Hepatic stellate cell (primary cell): ENCODE measurements at regions not wholly inside any gene's neighbourhood (a gene's known extent, or its start where the extent isn't known, plus 50 kb on each side); places are given as distances from the start of the nearest gene placed in this dataset.
A peak's percentile ranks its signal among the peaks of the same experiment; 100 is the strongest.

ENCODE experiments used
- DNase-seq: peaks from one replicate; pipeline ENCODE4 v3.0.0; 2011; ENCODE audit warnings: low spot score

DNA sequence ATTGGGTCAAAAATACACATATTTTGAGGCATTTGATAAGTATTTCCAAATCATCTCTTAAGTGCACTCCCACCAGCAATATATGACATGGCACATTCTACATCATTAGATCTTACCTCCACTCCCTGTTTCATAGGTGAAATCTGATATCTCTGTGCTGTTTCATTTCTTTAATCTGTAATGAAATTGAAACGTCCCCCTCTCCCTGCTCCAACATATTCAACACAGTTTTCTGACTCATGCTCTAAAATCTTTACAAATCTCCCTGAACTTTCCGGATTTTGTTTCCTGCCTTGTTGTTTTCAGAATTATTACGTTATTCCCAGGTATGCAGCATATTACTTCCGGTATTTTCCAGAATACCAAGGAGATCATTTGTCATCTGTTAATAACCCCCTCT is 66.1 kb upstream of the AKT3 start:
- DNase-seq = peak; percentile 28

DNA sequence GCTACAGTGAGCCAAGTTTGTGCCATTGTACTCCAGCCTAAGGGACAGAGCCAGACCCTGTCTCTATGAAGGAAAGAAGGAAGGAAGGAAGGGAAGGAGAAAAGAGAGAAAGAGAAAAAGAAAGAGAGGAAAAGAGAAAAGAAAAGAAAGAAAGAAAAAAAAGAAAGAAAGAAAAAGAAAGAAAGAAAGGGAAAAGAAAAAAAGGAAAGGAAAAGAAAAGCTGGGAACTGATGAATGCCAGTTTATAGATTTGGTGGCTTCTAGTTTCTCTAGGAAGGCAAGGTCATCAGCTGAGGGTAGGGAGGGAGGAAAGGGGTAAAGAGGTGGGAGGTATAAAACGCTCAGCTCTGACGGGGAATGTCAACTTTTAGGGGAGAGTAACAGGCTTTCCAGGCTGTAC is 62.3 kb upstream of the AKT3 start:
- DNase-seq = no peak

DNA sequence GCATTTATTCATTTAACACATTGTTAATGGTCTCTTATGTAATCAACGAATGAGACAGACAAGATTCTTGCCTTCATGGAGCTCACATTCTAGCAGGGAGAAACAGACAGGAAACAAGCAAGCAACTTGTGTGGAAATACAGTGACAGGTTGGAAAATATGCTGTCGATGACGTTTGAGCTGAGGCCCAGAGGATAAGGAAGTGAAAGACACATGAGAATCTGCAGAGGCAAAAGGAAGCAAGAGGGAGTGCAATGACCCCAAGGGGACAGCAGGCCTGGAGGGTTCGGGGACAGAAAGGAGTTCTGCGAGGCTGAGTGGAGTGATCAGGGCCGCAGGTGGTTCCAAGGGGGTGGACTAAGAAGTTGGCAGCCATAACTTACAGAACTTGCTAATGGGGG is 60.6 kb upstream of the AKT3 start:
- DNase-seq = no peak

DNA sequence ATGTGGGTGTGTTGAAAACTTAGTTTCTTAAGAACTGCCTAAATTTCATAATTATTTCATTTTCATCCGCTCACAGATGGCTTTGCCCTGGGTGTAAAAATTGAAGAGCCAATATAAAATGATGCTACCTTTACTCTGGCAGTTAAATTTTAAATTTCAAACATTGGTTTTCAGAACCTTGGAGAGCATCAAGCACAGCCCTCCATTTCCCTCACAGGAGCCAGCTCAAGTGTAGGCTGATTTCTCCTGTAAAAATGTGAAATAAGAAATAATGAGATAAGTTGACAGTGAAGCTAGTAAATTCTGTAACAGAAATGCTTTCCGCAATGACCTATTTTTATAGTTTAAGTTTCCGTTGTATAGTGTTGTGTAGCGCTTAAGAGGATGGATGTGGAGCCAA is 53.9 kb upstream of the AKT3 start:
- DNase-seq = no peak

DNA sequence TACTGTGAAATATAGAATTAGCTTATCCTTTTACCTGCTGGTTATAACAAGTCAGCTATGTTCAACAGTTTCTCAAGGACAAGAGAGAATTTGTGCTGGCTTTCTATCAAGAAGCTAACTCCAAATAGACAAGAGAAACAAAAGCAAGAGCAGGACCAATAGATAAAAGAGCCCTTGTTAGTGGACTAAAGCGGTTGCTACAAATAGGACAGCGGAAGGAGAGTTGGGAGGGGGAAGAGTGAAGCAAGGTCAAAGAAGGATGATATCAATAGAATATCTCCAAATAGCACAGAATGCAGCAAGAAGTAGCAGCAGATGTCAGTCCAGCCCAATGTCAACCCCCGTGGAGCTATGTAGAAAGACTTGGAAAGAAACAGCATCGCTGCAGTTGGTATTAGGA is 53.0 kb upstream of the AKT3 start:
- DNase-seq = no peak

DNA sequence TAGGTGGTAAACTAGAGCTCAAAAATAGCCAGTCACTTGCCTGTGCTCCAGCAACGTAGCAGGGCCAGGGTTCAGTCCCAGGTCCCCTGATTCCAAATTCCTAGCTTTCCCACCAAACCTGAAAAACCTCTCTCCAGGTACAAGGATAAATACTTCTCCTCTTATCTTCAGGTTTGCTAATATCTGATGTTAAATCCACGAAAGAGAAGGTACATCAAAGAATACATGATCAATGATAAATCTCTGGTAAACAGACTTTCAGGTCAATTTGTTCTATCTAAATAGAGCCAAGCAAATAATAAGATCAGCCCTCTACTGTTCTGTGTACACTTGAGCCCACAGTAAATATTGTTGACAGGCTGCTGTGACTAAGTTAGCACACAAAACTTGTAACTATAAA is 52.1 kb upstream of the AKT3 start:
- DNase-seq = no peak
